ENCODE measurements at regions not wholly inside any gene's neighbourhood (a gene's known extent, or its start where the extent isn't known, plus 50 kb on each side); places are given as distances from the start of the nearest gene placed in this dataset.
"Not testable (repeated sequence)": the region's sequence is repeated elsewhere in the genome, so short reads cannot be mapped to it uniquely, and the experiment has no call there.

DNA sequence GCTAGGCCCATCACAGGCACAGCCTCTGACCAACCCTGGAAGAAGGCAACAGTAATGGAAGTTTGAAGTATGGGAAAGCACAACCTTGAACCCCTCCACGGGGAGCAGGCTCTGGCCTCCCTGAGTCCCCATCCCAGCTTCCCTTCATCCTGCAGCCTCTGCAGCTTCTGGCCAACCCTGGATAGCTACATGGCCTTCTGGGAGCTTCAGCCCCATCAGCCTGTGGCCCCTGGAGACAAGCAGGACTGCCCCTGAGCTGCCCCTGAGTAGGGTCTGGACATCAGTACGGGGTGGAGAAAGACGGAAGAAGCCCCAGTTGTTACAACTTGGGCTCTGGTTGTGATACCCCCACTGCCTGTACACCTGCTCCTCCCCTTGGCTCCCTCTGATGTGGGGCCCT lies 113.8 kb upstream of the CD82 start:
- DNase-seq (ENCODE audit: low spot score) (no peak), ATAC-seq (no peak)

DNA sequence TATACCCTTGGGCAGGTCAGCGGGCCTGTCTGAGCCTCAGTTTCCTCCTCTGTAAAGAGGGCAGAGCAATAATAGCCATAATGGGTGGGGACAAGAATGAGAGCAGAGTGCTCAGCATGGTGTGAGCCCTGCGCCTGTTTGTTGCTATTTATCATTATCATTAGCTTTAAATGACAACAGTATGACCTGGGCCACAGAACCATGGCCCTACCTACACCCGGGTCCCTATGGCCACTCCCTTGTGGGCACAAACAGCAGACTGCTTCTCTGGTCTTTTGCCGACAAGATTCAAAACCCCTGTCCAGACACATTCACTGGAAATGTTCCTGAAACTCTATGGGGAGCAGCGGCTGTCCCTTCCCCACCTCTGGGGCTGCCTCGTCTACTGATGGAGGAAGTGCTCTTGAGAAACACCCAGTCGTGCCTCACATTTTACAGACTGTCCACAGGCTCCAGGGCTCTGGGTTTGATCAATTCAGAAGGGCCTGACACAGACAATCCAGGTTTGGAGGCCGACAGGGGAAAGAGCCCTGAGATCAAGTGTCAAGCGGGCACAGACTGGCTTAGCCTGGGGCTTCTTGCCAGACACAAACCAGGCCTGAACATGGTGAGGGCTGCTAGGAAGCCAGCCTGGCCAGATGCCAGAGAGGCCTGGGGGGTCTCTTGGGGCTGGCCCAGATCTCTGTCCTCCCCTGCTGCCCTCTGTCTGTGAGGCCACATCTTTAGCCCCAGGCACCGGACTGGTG lies 112.5 kb upstream of the CD82 start:
- peak; percentile 7 for DNase-seq (ENCODE audit: low spot score)
- ATAC-seq: no peak

DNA sequence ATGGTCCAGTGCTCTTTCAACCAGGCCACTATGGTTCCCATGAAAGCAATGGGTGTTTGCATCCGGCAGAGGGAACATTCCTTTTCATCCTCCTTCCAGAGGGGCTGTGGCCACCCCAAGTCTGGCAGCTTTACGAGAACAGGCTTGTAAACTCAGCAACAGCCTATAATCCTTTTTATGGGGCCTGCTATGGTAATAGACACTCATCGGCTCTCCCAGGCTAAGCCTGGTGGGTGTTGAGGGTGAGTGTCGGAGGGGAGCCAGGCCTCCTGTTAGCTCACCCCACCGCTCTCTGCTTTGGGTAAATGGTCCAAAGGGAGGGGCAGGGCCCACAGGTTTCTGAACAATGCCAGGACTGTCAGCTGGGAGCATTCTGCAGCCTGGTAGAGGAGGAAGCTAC lies 111.6 kb upstream of the CD82 start:
- DNase-seq (ENCODE audit: low spot score) (no peak), ATAC-seq (no peak)

DNA sequence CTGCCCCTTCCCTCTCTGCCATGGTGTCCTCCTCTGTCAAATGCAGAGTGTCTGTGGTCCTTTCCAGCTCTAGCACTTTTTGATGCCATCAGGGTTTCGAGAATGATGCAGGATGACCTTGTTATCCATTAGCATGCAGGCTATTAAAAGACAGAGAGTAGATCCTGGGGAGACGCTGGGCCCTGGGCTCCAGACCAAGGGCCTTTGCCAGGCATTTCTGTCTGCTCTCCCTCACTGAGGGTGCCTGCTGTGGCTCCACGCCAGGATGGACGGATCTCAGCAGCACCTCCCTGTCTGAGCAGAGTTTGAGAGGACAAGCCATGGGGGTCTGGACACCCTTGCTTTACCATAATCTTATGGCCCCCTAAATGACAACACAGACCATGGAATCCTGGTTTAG lies 110.8 kb upstream of the CD82 start:
- ATAC-seq: no peak
- no peak for DNase-seq (ENCODE audit: low spot score)

DNA sequence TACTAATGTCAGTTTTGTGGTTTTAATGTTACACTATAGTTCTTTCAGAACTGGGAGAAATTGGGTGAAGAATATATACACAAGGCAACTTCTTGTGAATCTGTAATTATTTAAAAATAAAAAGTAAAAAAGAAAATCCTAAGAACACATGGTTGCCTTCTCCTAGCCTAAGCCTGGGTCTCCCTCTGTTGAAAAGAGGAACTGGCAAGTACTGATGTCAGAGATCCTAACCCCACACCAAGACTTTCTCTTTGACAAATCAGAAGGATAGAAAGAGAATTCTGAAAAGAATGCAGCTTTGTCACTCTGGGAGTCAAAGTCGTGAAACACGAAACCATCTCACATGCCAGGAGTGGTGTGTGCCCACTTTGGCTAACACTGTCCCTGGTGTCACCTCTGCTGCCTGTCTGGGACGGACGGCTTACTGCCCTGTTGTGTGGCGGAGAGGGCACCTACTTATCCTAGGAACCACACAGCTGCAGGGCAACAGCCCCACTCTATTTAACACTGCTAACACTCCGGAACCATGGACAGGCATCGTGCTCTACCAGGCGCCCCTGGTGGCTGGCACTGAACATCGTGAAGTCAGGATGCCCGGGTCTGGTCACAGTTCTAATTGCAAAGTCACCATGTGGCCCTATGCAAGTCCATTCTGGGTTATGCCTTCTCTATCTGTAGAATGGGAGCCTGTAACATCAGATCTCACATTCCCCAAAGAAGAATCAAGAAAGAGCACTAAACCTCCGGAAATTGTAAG lies 108.7 kb upstream of the CD82 start:
- DNase-seq (ENCODE audit: low spot score) (no peak), ATAC-seq (peak; percentile 61)

- ATAC-seq (no peak), DNase-seq (ENCODE audit: low spot score) (no peak)
Measured at GRCh38 chr11:44457862-44458261, 107.6 kb upstream of the CD82 start.

- ATAC-seq (no peak), DNase-seq (ENCODE audit: low spot score) (peak; percentile 24)
Measured at GRCh38 chr11:44463751-44464150, 101.7 kb upstream of the CD82 start.

- DNase-seq (ENCODE audit: low spot score) (no peak), ATAC-seq (no peak)
Measured at GRCh38 chr11:44464741-44465140, 100.7 kb upstream of the CD82 start.

GRCh38 chr11:44466531-44467205 lies 98.8 kb upstream of the CD82 start:
- ATAC-seq (no peak), DNase-seq (ENCODE audit: low spot score) (no peak)

DNA sequence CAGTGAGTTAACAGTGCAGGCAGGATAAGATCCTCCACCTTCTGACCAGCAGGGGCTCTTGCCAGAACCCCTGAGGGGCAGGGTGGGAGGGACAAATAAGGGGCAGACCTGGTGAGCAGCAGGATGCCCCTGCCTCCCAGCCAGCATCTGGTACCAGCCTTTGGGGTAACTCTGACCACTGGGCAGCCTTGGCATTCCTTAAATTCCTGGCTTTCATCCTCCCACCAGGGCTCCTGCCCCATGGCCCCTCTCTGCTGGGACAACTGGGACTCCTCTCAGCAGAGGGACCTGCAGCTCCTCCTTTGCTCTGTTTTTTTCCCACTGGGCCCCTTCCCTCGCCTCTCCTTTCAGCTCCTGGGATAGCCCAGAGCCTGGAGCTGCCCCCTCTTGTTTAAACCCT lies 98.0 kb upstream of the CD82 start:
- DNase-seq (ENCODE audit: low spot score): no peak

DNA sequence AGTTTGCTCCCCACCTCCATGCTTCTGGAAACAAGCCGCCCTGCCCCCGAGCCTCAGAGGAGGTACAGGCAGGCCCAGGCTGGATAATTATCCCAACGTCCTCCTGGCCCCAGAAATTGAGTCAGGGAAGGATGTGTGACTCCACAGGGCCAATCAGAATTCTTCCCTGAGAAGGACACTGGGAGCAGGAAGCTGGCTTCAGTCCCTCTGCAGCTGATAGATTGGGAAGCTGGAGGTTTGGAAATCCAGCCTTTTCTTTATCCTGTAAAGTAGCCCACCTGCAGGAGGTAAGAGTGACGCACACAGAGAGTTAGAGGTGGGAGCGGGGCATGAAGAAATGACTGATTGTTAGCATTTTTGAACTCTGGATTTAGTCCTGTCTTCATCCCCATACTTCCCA lies 97.5 kb upstream of the CD82 start:
- ATAC-seq (no peak), DNase-seq (ENCODE audit: low spot score) (no peak)

More for the DNA sequence above, 98.0 kb upstream of the CD82 start:
- ATAC-seq: no peak

DNA sequence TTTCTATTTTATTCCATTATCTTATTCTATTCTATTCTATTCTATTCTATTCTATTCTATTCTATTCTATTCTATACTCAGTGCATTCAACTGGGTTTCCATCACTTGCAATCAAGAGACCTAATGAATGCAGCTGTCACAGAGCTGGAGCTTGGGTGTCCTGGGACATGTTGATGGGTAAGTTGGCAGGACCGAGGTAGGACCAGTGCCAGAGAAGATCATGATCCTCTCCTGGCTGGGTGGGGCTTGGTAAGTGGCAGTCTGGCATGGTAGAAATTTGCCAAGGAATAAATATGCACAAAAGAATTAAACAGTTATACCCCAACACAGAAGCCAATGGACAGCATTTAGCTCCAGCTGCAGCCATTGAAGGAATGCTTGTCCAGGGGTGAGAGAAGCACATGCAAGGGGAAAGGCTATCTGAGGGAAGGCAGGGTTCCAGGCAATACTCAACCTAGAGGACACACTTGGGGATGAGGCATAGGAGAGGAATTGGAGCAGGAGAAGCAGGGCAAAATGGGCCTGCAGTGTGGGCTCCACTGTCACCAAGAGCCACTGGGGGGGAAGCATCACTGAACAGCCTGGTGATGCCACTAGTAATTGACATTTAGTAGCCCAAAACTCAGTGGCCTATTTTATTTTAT lies 97.0 kb upstream of the CD82 start:
- ATAC-seq (no peak), DNase-seq (ENCODE audit: low spot score) (no peak)

- DNase-seq (ENCODE audit: low spot score): no peak
- peak; percentile 81 for ATAC-seq
Measured at GRCh38 chr11:44469412-44469811, 96.1 kb upstream of the CD82 start.

DNA sequence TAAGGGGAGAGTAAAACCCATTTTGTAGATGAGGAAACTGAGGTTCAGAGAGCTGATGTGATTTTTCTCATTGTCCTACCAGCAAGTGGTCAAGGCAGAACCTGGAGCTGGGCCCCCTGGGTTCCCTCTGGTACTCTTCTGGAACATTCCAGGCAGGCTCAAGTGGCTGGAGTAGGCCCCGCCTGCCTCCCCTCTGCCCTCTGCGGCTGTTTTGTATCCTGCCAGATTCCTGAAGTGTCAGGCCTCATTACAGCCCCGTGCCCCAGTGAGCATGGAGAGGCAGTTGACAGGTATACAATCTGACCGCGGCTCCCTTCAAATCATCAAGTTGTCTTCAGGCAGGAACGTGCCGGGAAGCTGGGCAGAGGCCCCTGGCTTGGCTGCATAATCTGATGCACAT lies 94.6 kb upstream of the CD82 start:
- DNase-seq (ENCODE audit: low spot score) (no peak), ATAC-seq (no peak)

DNA sequence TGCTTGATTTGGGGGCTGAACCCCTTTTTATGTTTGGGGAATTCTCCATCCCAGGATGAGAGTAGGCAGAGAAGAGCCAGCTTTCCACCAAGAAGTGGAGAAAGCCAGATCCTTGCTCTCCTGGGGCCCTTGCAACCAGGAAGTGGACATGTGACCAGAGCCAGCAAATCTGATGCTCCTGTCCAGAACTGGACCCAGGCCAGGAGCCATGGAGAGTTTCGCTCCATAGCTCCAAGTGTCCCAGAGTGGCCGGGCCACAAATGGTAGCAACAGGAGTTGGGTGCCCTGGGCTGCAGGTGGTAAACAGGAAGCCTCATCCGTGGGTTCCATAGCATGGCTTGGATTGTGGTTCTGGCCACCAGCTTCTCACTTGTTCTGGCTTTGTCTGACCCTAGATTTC lies 93.9 kb upstream of the CD82 start:
- no peak for ATAC-seq
- no peak for DNase-seq (ENCODE audit: low spot score)

DNA sequence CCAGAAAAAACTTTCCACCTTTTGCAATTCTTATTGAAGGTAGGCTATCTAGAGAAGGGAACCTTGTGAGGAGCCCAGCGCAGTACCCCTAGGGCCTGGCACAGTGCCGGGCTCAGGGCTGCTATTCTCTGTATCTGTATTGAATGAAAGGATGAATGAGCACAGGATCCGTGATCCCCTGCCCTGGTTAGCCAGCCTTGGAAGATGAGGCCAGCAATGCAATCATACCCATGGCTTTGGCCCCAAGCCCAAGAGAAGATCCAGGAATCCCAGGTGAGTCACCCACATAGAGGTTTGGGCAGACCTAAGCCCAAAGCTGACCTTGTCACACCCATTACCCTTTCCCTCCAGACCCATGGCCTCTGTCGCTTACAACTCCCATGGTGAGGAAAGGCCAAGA lies 92.5 kb upstream of the CD82 start:
- no peak for DNase-seq (ENCODE audit: low spot score)
- no peak for ATAC-seq

GRCh38 chr11:44474702-44475101 lies 90.8 kb upstream of the CD82 start:
- ATAC-seq: no peak
- DNase-seq (ENCODE audit: low spot score): no peak

GRCh38 chr11:44475114-44475686 lies 90.3 kb upstream of the CD82 start:
- DNase-seq (ENCODE audit: low spot score) (no peak), ATAC-seq (no peak)

- not testable (repeated sequence) for ATAC-seq; DNase-seq (ENCODE audit: low spot score)
Measured at GRCh38 chr11:44482338-44482737, 83.1 kb upstream of the CD82 start.

GRCh38 chr11:44483919-44484610 lies 81.4 kb upstream of the CD82 start:
- ATAC-seq (peak; percentile 82), DNase-seq (ENCODE audit: low spot score) (no peak)
